H1 (cell line): ENCODE measurements at regions not wholly inside any gene's neighbourhood (a gene's known extent, or its start where the extent isn't known, plus 50 kb on each side); places are given as distances from the start of the nearest gene placed in this dataset.

Experiments used
- ATF3 ChIP-seq: IDR thresholded peaks from 2 replicates; pipeline ENCODE4 v1.6.1; 2011; ENCODE audit warnings: low read depth, mild to moderate bottlenecking, low read length; ENCODE audit not compliant: insufficient read depth
- HDAC2 ChIP-seq, 2 experiments: fragments of 300-600 bp in 1 of 2; sonication (generic) in 1 of 2; IDR thresholded peaks; 2 replicates each; pipeline ENCODE4 v1.6.1; 2011 to 2012; ENCODE audit warnings: low read depth in 2 of 2, low read length in 2 of 2, mild to moderate bottlenecking in 2 of 2, moderate library complexity in 2 of 2, borderline replicate concordance in 1 of 2, inconsistent platforms in 1 of 2
- MAX ChIP-seq: IDR thresholded peaks from 2 replicates; pipeline ENCODE4 v1.6.1; 2012; ENCODE audit warnings: inconsistent platforms
- TF ChIP-seq, protein P1 (sequence below): IDR thresholded peaks from 2 replicates; pipeline ENCODE4 v1.6.1; 2012; ENCODE audit warnings: inconsistent platforms

- no peak for TF ChIP-seq HDAC2 (IDR thresholded peaks at IDR 0.05; ENCODE audit: borderline replicate concordance in 1 of 2, low read depth in 2 of 2, low read length in 2 of 2)
- TF ChIP-seq, protein P1, sequence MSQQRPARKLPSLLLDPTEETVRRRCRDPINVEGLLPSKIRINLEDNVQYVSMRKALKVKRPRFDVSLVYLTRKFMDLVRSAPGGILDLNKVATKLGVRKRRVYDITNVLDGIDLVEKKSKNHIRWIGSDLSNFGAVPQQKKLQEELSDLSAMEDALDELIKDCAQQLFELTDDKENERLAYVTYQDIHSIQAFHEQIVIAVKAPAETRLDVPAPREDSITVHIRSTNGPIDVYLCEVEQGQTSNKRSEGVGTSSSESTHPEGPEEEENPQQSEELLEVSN = no peak
- TF ChIP-seq ATF3 = no peak
- TF ChIP-seq MAX = no peak
These were observed 105.7 kb upstream of the RASSF8 start (continued) for GRCh38 chr12:25852792-25853191.
